Neural cell (in vitro differentiated cells): ENCODE measurements at regions not wholly inside any gene's neighbourhood (a gene's known extent, or its start where the extent isn't known, plus 50 kb on each side); places are given as distances from the start of the nearest gene placed in this dataset.

Experiments used
- H2AFZ ChIP-seq: fragments of 200-600, 300-800 bp; sonication (generic), shearing (Covaris generic); 2 replicates; pipeline ENCODE4 v1.6.0; 2014; ENCODE audit warnings: low read depth, mild to moderate bottlenecking, antibody characterized with exemption, low read length, moderate library complexity
- H3F3A ChIP-seq: fragments of 200-600 bp; shearing (Covaris generic); 2 replicates; pipeline ENCODE4 v1.6.1; 2016; ENCODE audit warnings: mild to moderate bottlenecking, moderate library complexity, mixed read lengths, antibody characterized with exemption, low read length; ENCODE audit not compliant: insufficient read depth, poor library complexity, severe bottlenecking
- H3K27ac ChIP-seq: fragments of 200-600, 300-800 bp; sonication (generic), shearing (Covaris generic); 2 replicates; pipeline ENCODE4 v1.5.1; 2014; ENCODE audit warnings: mild to moderate bottlenecking, low read length, moderate library complexity
- H3K27me3 ChIP-seq: fragments of 300-800, 200-600 bp; sonication (generic), shearing (Covaris generic); 2 replicates; pipeline ENCODE4 v1.6.0; 2014; ENCODE audit warnings: mild to moderate bottlenecking, low read depth, low read length, moderate library complexity; ENCODE audit not compliant: insufficient read depth
- H3K36me3 ChIP-seq: fragments of 300-800, 200-600 bp; sonication (generic), shearing (Covaris generic); 2 replicates; pipeline ENCODE4 v1.5.1; 2014; ENCODE audit warnings: mild to moderate bottlenecking, antibody characterized with exemption, low read length, moderate library complexity; ENCODE audit not compliant: insufficient read depth
- H3K4me2 ChIP-seq: fragments of 300-800, 200-600 bp; sonication (generic), shearing (Covaris generic); 2 replicates; pipeline ENCODE4 v1.6.0; 2014; ENCODE audit warnings: mild to moderate bottlenecking, low read length
- H3K4me3 ChIP-seq: fragments of 300-800, 200-600 bp; sonication (generic), shearing (Covaris generic); 2 replicates; pipeline ENCODE4 v1.5.1; 2014; ENCODE audit warnings: mild to moderate bottlenecking, low read length, moderate library complexity
- H3K79me2 ChIP-seq: fragments of 200-600 bp; shearing (Covaris generic); replicated peaks from 2 replicates; pipeline ENCODE4 v1.6.0; 2014; ENCODE audit warnings: mild to moderate bottlenecking, low read length, moderate library complexity; ENCODE audit not compliant: insufficient read depth
- H3K9ac ChIP-seq: fragments of 300-800, 200-600 bp; sonication (generic), shearing (Covaris generic); 2 replicates; pipeline ENCODE4 v1.6.1; 2016; ENCODE audit warnings: mild to moderate bottlenecking, low read length, mixed read lengths
- H3K9me2 ChIP-seq: fragments of 200-600 bp; shearing (Covaris generic); 2 replicates; pipeline ENCODE4 v1.6.1; 2016; ENCODE audit warnings: mild to moderate bottlenecking, low read length, mixed read lengths; ENCODE audit not compliant: insufficient read depth
- H3K9me3 ChIP-seq: fragments of 200-600, 300-800 bp; sonication (generic), shearing (Covaris generic); 2 replicates; pipeline ENCODE4 v1.6.1; 2016; ENCODE audit warnings: mild to moderate bottlenecking, mixed run types, low read length, moderate library complexity, mixed read lengths
- H4K20me1 ChIP-seq: fragments of 200-600 bp; shearing (Covaris generic); 2 replicates; pipeline ENCODE4 v1.6.1; 2016; ENCODE audit warnings: mild to moderate bottlenecking, mixed run types; ENCODE audit not compliant: insufficient read depth
- EP300 ChIP-seq: fragments of 450-650 bp; conservative IDR thresholded peaks from 2 replicates; pipeline ENCODE4 v1.6.1; 2014; ENCODE audit warnings: antibody characterized with exemption, mild to moderate bottlenecking, moderate library complexity; ENCODE audit not compliant: poor library complexity, severe bottlenecking
- EZH2 ChIP-seq: fragments of 200-600, 300-800 bp; shearing (Covaris generic), sonication (generic); IDR thresholded peaks from 2 replicates; pipeline ENCODE4 v1.6.1; 2014; ENCODE audit warnings: antibody characterized with exemption, low read length, borderline replicate concordance, mild to moderate bottlenecking; ENCODE audit not compliant: insufficient read depth, poor library complexity, severe bottlenecking
- MXI1 ChIP-seq: fragments of 450-650 bp; conservative IDR thresholded peaks from 2 replicates; pipeline ENCODE4 v1.6.1; 2014; ENCODE audit warnings: antibody characterized with exemption, mild to moderate bottlenecking; ENCODE audit not compliant: poor library complexity, severe bottlenecking
- POLR2AphosphoS5 ChIP-seq: IDR thresholded peaks from 2 replicates; pipeline ENCODE4 v1.6.1; 2012
- RAD21 ChIP-seq: fragments of 450-650 bp; conservative IDR thresholded peaks from 2 replicates; pipeline ENCODE4 v1.6.1; 2014; ENCODE audit warnings: antibody characterized with exemption, mild to moderate bottlenecking, moderate library complexity
- SMC3 ChIP-seq: fragments of 450-650 bp; conservative IDR thresholded peaks from 2 replicates; pipeline ENCODE4 v1.6.1; 2014; ENCODE audit warnings: antibody characterized with exemption, mild to moderate bottlenecking, moderate library complexity; ENCODE audit not compliant: poor library complexity
- TAF1 ChIP-seq: IDR thresholded peaks from 2 replicates; pipeline ENCODE4 v1.6.1; 2012; ENCODE audit warnings: low read depth
- TF ChIP-seq, protein P1 (sequence below): fragments of 450-650 bp; IDR thresholded peaks from 2 replicates; pipeline ENCODE4 v1.5.1; 2014; ENCODE audit warnings: antibody characterized with exemption, mild to moderate bottlenecking, moderate library complexity; ENCODE audit not compliant: poor library complexity, severe bottlenecking
- TF ChIP-seq, protein P2 (sequence below): IDR thresholded peaks from 2 replicates; pipeline ENCODE4 v1.6.1; 2012; ENCODE audit warnings: borderline replicate concordance

DNA sequence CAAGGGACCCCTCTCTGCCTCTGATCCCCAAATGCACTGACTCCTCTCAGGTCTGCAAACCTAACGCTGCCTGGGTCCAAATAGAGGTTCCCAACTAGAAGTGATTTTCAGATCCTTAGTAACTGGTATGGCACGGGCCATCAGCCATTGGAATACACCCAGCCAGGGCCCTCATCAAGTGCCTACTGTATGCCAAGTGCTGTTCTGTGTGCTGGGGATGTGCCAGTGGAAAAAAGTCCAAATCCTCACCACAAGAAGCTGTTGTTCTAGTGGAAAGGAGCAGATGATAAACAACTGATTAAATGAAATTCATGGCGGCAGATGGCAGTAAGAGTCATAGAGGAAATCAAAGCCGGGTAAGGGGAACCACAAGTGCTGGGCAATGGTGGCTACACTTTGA is 57.2 kb upstream of the MED9 start:
- no peak overlapping the region for H3K27ac ChIP-seq

DNA sequence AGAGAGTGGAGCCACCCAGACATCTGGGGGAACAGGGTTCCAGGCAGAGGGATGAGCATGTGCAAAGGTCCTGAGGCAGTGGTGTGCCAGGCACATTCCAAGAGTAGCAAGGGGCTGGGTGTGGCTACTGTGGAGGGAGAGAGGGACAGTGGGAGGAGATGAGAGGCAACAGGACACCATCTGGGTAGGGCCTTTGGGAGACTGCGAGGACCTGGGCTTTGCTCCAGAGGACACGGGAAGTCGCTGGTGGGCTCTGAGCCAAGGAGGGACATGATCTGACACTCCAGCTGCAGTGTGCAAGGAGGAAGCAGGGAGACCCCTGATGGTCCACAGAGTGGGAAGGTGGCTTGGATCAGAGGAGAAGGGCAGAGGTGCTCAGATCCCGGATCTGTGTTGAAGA is 56.7 kb upstream of the MED9 start:
- no peaks in the 10 kb centered on the region for H3K36me3 ChIP-seq
- H3F3A ChIP-seq = no peaks in the 10 kb centered on the region
- no peaks in the 10 kb centered on the region for H3K79me2 ChIP-seq
- no peak overlapping the region for H3K4me2 ChIP-seq
- no peak overlapping the region for H3K4me3 ChIP-seq
- no peaks in the 10 kb centered on the region for H3K27me3 ChIP-seq
- H2AFZ ChIP-seq = no peak overlapping the region
- no peaks in the 10 kb centered on the region for H3K9me2 ChIP-seq
- TF ChIP-seq POLR2AphosphoS5 (no peak), EZH2 (no peak), TAF1 (no peak), SMC3 (no peak), MXI1 (no peak), EP300 (no peak), RAD21 (no peak)
- TF ChIP-seq, protein P1, sequence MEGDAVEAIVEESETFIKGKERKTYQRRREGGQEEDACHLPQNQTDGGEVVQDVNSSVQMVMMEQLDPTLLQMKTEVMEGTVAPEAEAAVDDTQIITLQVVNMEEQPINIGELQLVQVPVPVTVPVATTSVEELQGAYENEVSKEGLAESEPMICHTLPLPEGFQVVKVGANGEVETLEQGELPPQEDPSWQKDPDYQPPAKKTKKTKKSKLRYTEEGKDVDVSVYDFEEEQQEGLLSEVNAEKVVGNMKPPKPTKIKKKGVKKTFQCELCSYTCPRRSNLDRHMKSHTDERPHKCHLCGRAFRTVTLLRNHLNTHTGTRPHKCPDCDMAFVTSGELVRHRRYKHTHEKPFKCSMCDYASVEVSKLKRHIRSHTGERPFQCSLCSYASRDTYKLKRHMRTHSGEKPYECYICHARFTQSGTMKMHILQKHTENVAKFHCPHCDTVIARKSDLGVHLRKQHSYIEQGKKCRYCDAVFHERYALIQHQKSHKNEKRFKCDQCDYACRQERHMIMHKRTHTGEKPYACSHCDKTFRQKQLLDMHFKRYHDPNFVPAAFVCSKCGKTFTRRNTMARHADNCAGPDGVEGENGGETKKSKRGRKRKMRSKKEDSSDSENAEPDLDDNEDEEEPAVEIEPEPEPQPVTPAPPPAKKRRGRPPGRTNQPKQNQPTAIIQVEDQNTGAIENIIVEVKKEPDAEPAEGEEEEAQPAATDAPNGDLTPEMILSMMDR = no peak
- peaks cover 2% of the 10 kb centered on the region for H3K9me3 ChIP-seq
- H3K9ac ChIP-seq = no peak overlapping the region
- no peaks in the 10 kb centered on the region for H4K20me1 ChIP-seq
- no peak overlapping the region for H3K27ac ChIP-seq

More for the DNA sequence above, 57.2 kb upstream of the MED9 start:
- Histone ChIP-seq H2AFZ (no peak overlapping the region), H3K9me3 (no peaks in the 10 kb centered on the region), H3K4me2 (no peak overlapping the region), H3K79me2 (no peaks in the 10 kb centered on the region), H3K27me3 (no peaks in the 10 kb centered on the region), H3K4me3 (no peak overlapping the region), H3K9me2 (no peaks in the 10 kb centered on the region), H3K36me3 (no peaks in the 10 kb centered on the region), H3K9ac (no peak overlapping the region), H3F3A (no peaks in the 10 kb centered on the region), H4K20me1 (no peaks in the 10 kb centered on the region)
- no peak for TF ChIP-seq POLR2AphosphoS5
- no peak for TF ChIP-seq MXI1
- TF ChIP-seq, protein P1 = no peak
- TF ChIP-seq SMC3 = no peak
- no peak for TF ChIP-seq RAD21
- TF ChIP-seq, protein P2, sequence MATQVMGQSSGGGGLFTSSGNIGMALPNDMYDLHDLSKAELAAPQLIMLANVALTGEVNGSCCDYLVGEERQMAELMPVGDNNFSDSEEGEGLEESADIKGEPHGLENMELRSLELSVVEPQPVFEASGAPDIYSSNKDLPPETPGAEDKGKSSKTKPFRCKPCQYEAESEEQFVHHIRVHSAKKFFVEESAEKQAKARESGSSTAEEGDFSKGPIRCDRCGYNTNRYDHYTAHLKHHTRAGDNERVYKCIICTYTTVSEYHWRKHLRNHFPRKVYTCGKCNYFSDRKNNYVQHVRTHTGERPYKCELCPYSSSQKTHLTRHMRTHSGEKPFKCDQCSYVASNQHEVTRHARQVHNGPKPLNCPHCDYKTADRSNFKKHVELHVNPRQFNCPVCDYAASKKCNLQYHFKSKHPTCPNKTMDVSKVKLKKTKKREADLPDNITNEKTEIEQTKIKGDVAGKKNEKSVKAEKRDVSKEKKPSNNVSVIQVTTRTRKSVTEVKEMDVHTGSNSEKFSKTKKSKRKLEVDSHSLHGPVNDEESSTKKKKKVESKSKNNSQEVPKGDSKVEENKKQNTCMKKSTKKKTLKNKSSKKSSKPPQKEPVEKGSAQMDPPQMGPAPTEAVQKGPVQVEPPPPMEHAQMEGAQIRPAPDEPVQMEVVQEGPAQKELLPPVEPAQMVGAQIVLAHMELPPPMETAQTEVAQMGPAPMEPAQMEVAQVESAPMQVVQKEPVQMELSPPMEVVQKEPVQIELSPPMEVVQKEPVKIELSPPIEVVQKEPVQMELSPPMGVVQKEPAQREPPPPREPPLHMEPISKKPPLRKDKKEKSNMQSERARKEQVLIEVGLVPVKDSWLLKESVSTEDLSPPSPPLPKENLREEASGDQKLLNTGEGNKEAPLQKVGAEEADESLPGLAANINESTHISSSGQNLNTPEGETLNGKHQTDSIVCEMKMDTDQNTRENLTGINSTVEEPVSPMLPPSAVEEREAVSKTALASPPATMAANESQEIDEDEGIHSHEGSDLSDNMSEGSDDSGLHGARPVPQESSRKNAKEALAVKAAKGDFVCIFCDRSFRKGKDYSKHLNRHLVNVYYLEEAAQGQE = no peak
- TF ChIP-seq EZH2 = no peak
- TF ChIP-seq EP300 = no peak
